ENCODE measurements at regions not wholly inside any gene's neighbourhood (a gene's known extent, or its start where the extent isn't known, plus 50 kb on each side); places are given as distances from the start of the nearest gene placed in this dataset.

- TF ChIP-seq EZH2 (IDR thresholded peaks at IDR 0.05; ENCODE audit: low read length, unreplicated experiment) = no peak
- TF ChIP-seq CTCF (conservative IDR thresholded peaks at IDR 0.05; ENCODE audit: low read depth, low read length) = no peak
Measured at GRCh38 chr2:193103064-193103463, 908.3 kb upstream of the TMEFF2 start.
